ENCODE measurements at regions not wholly inside any gene's neighbourhood (a gene's known extent, or its start where the extent isn't known, plus 50 kb on each side); places are given as distances from the start of the nearest gene placed in this dataset.

DNA sequence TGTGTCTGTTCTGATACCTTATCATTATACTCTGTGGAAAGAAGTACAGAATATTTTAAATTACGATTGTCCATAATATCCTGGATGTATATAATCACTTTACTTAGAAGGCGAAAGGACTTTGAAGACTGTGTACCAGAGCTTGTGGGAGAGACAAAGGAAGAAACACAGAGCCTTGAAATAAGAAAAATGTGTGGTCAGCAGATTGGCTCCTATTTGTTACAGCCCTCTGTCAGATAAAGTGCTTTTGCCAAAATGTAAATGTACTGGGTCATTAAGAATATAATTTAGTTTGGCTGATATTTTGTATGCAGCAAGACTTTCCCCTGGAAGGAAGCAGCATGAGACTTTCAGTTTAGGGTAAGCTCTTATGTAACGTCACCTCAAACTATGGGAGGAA is 443.1 kb downstream of the CCDC85A start:
- DNase-seq = no peak

DNA sequence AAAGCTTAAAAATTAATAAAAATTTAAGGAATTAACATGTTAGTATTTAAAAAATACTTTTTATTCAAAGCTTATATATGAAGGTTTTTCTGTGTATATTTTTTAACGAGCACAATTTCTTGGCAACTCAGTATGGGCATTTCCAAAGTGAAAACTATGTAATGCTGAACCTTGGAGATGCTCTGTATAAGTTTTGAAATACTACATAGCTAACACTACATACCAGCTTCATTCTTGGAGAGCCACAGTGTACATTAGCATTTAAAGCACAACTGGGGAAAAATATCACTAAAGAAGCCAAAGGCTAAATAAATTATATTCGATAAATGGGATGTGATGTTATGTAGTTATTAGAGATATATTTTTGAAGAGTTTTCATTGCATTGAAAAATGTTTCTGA is 446.5 kb downstream of the CCDC85A start:
- DNase-seq = no peak

DNA sequence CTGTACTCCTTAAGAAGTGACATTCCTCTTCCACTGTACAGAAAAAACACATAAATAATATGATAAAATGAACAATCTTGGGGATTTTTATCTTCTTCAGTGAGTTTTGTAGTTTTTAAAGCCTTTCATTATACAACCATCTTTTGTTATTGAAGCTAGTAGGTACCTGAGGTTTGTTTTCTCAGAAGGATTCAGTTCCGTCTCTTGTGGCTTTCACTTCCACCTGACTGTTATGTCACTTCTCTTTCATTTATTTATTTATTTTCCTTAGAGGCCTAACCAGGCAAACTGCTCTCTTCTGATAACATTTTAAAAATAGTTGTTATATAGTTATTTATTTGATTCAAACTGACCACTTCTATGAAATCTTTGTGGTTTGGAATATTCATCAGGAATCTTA is 464.2 kb downstream of the CCDC85A start:
- no peak for DNase-seq

DNA sequence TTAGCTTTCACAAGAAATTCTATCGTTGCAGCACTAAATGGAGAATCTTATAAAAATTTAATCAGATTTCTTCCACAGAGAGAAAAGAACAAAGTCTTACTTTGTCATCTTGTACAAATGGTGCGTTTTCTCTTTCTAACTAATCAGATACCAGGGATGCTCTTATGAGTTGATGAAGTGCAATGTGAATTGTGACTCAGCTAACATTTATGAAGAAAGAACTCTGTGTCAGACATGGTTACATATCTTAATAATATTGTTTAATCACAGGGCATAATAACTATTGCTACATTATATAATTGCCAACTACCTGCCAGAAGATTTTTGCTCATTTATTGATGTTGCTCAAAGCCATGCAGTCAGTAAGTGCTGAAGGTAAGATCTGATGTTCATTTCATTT is 465.0 kb downstream of the CCDC85A start:
- no peak for DNase-seq

- DNase-seq = no peak
Measured at GRCh38 chr2:56654936-56655335, 471.1 kb downstream of the CCDC85A start.

DNA sequence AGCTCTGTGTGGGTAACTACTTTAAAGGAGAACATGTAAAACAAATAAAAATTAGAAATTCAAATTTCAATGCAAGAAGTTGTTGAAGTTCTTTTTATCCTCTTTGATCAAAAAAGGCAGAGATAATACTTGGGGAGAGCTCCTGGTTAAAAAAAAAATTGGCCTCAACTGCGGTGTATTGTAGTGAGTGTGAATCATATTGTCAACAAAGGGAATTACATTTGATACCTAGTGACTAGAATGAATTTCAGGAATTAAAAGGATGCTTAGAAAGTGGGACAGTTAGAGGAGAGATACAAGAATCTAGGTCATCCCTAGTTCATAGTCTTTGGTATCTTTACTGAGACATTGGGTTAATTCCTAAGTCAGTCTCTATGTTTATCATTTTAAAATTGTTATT is 473.0 kb downstream of the CCDC85A start:
- DNase-seq = no peak

DNA sequence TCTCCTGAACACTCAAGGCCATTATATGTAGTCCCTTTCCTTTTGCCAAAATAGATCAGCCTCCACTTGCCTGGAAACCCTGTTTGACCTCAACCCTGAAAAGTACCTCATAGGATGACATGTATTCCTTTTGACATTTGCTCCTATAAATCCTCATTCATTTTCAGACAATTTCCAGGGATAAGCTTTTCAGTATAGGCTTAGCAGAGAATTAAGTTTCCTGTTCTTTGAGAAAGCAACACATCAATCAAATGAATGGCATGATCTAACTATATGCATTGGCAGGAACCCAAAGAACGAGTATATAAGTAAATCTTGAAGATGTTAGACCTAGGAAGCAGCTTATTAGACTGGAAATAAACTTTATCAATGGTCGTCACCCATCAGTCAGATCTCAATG is 483.0 kb downstream of the CCDC85A start:
- no peak for DNase-seq

- DNase-seq = no peak
Measured at GRCh38 chr2:56671973-56672569, 488.3 kb downstream of the CCDC85A start.

DNA sequence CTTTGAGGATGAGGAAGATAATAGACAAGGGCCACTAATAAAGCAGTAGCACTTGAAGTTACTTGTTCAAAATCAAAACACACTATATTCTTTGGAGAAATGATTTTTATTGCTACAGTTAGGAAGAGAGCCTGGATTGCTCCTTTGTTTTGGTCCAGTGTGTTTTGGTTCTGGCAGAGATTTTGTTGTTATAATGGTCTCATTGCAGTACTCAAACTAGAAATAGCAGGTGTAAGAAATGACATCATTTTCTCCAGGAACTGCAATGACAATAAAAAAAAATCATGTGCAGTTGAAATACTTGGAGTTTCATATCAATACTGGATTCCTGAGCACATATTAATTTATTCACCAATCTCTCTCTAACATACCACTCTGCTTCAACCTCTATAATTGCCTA is 490.3 kb downstream of the CCDC85A start:
- no peak for DNase-seq

- DNase-seq = no peak
Measured at GRCh38 chr2:56676966-56677365, 493.2 kb downstream of the CCDC85A start.

- DNase-seq = no peak
Measured at GRCh38 chr2:56680971-56681631, 497.3 kb downstream of the CCDC85A start.

- no peak for DNase-seq
Measured at GRCh38 chr2:56681659-56682396, 498.0 kb downstream of the CCDC85A start.

DNA sequence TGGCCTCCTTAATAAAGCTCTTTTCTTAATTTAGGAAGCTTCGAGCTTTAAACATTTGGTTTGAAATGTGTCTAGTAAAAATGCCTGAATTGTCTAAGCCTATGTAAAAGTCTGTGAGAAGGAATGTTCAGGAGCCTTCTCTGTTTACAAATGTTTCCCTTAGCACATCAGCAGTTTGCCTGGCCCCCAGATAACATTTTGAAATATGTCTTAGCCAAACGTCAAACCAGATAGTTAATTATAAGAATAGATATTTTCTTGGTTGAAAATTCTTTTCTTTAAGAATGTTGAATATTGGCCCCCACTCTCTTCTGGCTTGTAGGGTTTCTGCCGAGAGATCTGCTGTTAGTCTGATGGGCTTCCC is 498.6 kb downstream of the CCDC85A start:
- DNase-seq = no peak

DNA sequence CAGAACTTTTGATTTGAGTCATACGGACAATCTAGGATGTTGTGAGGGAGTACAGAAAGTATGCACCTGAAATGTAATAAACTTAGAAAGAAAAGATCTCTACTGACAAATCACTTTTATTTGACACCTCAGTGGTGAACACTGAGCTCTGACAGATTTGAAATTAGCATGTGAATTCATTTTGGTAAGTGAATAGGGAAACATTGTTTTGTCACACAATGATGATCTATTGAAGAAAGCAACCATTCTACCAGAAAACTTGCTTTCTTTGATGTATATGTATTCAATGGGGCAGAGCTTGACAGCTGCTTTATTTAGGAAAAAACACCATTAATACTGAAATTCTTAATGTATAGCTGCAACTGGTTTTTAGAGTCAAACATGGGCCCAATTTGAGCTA is 500.5 kb downstream of the CCDC85A start:
- DNase-seq = no peak

GRCh38 chr2:56685205-56685604 is 501.4 kb downstream of the CCDC85A start:
- DNase-seq = no peak

DNA sequence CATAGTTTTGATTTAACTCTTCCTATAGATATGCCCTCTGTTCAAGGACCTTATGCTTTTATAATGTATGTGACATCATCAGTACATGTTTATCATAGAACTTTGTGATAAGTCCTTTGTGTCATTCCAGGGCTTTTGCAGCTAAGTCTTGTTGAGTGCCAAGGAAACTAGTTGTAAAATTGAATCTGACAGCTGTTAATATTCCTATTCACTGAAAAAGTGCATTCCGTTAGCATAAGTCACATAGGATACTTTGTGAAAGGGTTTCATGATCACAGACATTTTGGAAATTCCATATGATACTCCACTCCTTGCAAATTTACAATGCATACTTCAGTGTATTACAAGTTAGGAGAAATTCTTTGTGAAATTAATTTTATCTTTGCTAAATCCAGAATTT is 503.4 kb downstream of the CCDC85A start:
- DNase-seq = no peak

DNA sequence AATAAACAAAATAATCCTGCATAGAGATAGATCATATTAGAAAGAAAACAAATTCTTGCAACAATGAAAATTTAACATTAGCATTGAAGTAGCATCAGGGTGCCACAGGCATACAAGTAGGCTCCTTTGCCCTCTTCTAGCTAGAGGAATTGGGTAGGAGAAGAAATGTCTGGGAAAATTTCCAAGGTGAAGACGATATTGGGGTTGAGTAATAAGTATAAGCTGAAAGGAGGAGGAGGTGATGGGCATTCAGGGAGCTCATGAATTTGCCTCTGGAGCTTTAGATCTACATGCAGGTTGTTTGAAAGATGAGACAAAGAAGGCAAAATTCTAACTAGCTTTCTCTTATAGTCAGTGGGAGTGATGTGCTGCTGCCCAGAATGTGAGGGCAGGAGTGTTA is 504.9 kb downstream of the CCDC85A start:
- DNase-seq = no peak

GRCh38 chr2:56693501-56693900 is 509.7 kb downstream of the CCDC85A start:
- DNase-seq = no peak

DNA sequence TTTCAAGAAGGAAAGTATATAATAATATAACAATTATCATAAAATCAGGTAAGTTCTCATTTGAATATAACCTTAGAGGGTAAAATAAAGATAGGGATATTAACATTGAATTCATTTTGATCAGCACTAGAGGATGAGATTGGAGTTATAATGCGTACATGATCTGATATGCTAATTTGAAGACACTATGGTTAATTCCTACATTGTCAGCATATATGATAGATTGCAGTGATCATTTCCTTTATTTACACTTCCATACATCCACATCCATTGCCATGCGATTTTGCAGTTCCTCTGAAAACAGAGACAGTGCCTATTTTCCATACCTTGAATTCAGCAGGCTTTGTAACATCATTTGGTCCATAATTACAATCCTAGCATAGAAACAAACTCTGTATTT is 519.2 kb downstream of the CCDC85A start:
- no peak for DNase-seq

DNA sequence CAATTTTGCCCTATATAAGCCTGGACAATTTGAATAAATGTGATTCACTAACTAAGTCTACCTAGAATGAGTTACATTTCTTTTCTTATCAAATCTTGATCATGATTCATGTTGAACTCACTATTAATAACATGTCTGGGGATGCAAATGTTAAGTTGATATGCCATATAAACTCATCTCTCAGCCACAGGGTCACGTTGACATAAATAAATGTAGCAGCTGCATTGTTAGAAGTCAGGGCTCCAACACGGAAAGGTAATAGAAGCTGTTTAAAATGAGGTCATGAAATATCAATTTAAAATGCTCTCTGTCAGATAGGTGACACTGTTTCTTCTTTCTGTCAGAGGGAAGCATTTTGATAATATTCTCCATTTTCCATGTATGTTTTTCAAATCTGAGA is 521.9 kb downstream of the CCDC85A start:
- DNase-seq = no peak

DNA sequence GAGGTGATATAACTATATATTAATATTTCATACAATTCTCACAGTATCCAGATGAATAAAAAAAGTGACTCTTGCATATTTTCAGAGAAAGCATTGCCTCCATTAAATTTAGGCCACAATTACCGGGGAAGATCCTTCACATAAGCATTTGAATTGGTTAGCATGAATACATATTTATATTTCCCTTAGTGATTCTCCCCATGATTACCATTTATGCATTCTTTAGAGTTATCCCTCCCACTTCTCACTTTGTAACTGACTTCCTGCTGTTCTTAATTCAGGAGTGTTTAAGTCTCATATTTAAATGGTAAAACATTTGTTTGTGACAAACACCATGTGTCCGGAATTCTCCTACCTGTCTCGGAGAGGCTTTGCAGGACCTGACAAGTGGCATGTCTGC is 523.4 kb downstream of the CCDC85A start:
- DNase-seq = no peak

DNA sequence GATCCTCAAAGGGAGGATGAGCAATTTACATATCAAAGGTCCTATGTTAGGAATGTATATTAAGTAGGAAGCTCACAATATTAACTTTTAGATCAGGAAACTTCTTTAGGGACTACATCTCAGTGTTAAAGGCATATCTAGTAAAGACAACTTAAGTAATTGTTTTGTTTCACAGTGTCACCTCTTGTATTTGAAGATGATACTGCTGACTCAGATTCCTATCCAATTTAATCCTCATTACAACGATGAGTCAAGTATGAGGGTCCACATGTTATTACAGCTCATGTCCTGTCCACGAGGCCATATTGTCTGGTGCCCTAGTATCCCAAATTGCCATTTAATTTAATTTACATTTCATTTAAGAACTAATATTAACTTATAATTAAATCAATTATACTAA is 523.9 kb downstream of the CCDC85A start:
- no peak for DNase-seq

DNA sequence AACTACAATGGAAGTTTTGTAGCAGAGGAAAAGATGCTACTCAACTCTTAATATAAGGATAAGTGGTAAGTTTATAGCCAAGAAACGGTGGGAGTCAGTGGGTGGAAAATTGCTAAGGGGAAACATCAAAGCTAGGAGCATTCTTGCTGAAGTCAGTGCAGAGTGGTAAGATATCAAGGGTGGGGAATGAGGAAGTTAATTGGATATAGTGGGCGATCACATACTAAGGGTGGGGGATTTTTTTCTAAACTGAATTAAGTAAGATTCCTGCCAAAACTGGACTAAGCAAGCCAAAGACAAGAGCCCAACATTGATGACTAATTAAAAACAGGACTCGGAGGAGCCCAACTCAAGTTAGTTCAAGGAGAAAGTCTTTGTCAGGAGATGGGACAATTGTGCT is 525.4 kb downstream of the CCDC85A start:
- DNase-seq = no peak

- no peak for DNase-seq
Measured at GRCh38 chr2:56713161-56713676, 529.4 kb downstream of the CCDC85A start.

All from NCI-H1694 (cell line).